Gastrocnemius medialis (tissue), 4 donors: ENCODE measurements at regions not wholly inside any gene's neighbourhood (a gene's known extent, or its start where the extent isn't known, plus 50 kb on each side); places are given as distances from the start of the nearest gene placed in this dataset.

Experiments used
- CTCF ChIP-seq, 5 experiments: fragments of 450-650 bp in 3 of 5; fragments of 200-600 bp in 2 of 5; sonication (generic) in 2 of 5; IDR thresholded peaks in 4 of 5; conservative IDR thresholded peaks in 1 of 5; 1 replicate in 4 of 5; 2 replicates in 1 of 5; pipeline ENCODE4 v1.5.1; 2016 to 2019; ENCODE audit warnings: antibody characterized with exemption in 5 of 5, mild to moderate bottlenecking in 3 of 5, moderate library complexity in 3 of 5
- POLR2A ChIP-seq, 2 donors: fragments of 450-650 bp; IDR thresholded peaks; one replicate each; pipeline ENCODE4 v1.6.1; 2017; ENCODE audit warnings: antibody characterized with exemption in 2 of 2, mild to moderate bottlenecking in 2 of 2, moderate library complexity in 2 of 2

- TF ChIP-seq CTCF (IDR thresholded peaks at IDR 0.05 in 4 of 5, conservative IDR thresholded peaks at IDR 0.05 in 1 of 5) (no peak), POLR2A (IDR thresholded peaks at IDR 0.05) (no peak)
These were observed 96.3 kb upstream of the ANKRD1 start for GRCh38 chr10:91017198-91017597.
